NB4 (cell line): ENCODE measurements at regions not wholly inside any gene's neighbourhood (a gene's known extent, or its start where the extent isn't known, plus 50 kb on each side); places are given as distances from the start of the nearest gene placed in this dataset.
"Not testable (repeated sequence)": the region's sequence is repeated elsewhere in the genome, so short reads cannot be mapped to it uniquely, and the experiment has no call there.

Experiments used
- DNase-seq: peaks from one replicate; pipeline ENCODE4 v3.0.0; 2010; ENCODE audit warnings: low read depth
- H3K4me3 ChIP-seq: one replicate; pipeline ENCODE4 v1.5.1; 2011; ENCODE audit warnings: mild to moderate bottlenecking, low read depth, low read length, moderate library complexity
- MYC ChIP-seq: IDR thresholded peaks from 2 replicates; pipeline ENCODE4 v1.6.1; 2011; ENCODE audit warnings: low read depth, low read length
- POLR2A ChIP-seq: IDR thresholded peaks from 2 replicates; pipeline ENCODE4 v1.6.1; 2011; ENCODE audit warnings: mild to moderate bottlenecking; ENCODE audit not compliant: insufficient read length; ENCODE audit errors: extremely low read depth
- TF ChIP-seq, protein P1 (sequence below): IDR thresholded peaks from one replicate; pipeline ENCODE4 v1.5.1; 2012; ENCODE audit warnings: low read depth, low read length
- TF ChIP-seq, protein P2 (sequence below): IDR thresholded peaks from 2 replicates; pipeline ENCODE4 v1.6.1; 2011; ENCODE audit warnings: low read depth, low read length

DNA sequence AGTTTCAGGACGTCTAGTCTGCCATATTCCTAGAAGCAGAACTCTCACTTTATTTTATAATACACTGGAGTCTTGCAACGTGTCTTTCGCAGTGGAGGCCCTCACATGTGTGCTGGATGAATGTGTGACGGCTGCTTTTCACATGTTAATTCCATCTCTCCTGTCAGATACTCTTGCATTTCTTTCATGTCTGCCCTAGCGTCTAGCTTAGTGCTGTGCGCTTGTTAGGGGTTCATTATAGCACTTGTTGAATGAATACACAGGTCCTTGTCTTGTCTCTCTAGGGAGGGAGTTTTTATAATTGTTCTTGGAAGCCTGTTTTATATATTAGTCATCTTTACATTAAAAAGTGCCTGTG lies 94.4 kb downstream of the MAP3K8 start:
- no peak for TF ChIP-seq MYC
- TF ChIP-seq, protein P1, sequence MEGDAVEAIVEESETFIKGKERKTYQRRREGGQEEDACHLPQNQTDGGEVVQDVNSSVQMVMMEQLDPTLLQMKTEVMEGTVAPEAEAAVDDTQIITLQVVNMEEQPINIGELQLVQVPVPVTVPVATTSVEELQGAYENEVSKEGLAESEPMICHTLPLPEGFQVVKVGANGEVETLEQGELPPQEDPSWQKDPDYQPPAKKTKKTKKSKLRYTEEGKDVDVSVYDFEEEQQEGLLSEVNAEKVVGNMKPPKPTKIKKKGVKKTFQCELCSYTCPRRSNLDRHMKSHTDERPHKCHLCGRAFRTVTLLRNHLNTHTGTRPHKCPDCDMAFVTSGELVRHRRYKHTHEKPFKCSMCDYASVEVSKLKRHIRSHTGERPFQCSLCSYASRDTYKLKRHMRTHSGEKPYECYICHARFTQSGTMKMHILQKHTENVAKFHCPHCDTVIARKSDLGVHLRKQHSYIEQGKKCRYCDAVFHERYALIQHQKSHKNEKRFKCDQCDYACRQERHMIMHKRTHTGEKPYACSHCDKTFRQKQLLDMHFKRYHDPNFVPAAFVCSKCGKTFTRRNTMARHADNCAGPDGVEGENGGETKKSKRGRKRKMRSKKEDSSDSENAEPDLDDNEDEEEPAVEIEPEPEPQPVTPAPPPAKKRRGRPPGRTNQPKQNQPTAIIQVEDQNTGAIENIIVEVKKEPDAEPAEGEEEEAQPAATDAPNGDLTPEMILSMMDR, result no peak
- TF ChIP-seq, protein P2, sequence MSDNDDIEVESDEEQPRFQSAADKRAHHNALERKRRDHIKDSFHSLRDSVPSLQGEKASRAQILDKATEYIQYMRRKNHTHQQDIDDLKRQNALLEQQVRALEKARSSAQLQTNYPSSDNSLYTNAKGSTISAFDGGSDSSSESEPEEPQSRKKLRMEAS, result no peak
- H3K4me3 ChIP-seq, result no peak overlapping the region
- no peak for DNase-seq

DNA sequence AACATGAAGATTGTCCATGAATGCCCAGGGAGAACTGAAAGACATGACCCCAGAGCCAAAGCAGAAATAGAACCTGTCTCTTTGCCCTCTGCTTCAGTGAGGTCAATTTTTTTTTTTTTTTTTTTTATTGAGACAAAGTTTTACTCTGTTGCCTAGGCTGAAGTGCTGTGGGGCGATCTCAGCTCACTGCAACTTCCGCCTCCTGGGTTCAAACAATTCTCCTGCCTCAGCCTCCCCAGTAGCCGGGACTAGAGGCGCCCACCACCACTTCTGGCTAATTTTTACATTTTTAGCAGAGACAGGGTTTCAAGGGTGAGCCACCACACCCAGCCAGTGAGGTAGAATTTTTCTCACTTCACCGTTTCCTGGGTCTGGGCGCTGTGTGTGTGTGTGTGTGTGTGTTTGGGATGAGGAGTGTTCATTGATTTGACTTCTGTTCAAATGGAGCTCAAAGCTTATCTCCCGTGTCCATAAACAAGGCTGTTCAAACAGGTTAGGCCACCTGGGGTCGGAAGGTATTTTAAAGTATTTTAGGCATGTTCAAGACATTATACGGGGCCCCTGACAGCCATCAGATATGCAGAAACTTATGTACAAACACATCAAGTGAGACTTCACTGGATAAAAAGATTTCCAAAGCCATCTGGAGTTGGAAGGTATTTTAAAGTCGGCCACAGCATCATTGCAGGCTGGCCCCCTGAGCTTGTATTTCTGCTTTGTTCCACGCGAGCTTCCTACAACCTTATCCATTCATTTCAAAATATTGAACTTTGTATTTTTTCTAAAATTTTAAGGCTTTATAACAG lies 93.8 kb downstream of the MAP3K8 start:
- TF ChIP-seq POLR2A (no peak), MYC (no peak)
- TF ChIP-seq, protein P2, result no peak
- TF ChIP-seq, protein P1, result no peak
- DNase-seq, result no peak
- H3K4me3 ChIP-seq, result no peak overlapping the region

DNA sequence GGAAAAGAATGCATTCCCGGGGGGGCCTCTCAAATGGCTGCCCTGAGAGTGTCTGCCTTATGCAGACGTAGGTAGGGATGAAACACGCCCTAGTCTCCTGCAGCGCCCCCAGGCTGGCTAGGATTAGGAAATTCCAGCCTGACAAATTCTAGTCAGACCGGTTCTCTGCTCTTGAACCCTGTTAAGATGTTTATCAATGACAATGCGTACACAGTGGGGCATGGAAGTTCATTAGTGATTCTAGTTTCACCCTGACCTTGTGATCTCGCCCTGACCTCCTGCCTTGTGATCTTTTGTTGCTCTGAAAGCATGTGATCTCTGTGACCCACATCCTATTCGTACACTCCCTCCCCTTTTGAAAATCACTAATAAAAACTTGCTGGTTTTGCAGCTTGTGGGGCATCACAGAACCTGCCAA lies 88.7 kb downstream of the MAP3K8 start:
- DNase-seq, result not testable (repeated sequence)

DNA sequence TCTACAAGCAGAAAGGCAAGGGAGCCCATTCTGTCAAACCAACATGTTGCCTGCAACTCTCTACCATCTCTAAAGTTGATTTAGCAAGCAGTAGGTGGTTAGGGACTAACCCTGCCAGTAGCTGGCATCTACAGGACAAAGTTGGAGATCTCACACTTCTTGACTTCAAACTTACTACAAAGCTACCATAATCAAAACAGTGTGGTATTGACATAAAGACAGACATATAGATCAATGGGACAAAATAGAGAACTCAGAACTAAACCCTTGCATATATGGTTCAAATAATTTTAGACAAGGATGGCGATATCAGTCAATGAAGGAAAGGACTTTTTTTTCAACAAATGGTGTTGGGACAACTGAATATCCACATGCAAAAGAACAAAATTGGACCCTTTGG lies 84.9 kb downstream of the MAP3K8 start:
- DNase-seq, result no peak
- TF ChIP-seq, protein P2, result no peak
- TF ChIP-seq POLR2A, result no peak
- TF ChIP-seq, protein P1, result no peak
- no peak for TF ChIP-seq MYC
- H3K4me3 ChIP-seq, result no peak overlapping the region

More for the DNA sequence above, 88.7 kb downstream of the MAP3K8 start:
- not testable (repeated sequence) for H3K4me3 ChIP-seq
